GM21381 (cell line): ENCODE measurements at regions not wholly inside any gene's neighbourhood (a gene's known extent, or its start where the extent isn't known, plus 50 kb on each side); places are given as distances from the start of the nearest gene placed in this dataset.

Source experiments
- ATAC-seq: cut with Tn5 transposase; IDR thresholded peaks from one replicate; pipeline ENCODE4 v1.9.1; 2021; ENCODE audit warnings: mild to moderate bottlenecking, moderate library complexity; ENCODE audit not compliant: unreplicated experiment

DNA sequence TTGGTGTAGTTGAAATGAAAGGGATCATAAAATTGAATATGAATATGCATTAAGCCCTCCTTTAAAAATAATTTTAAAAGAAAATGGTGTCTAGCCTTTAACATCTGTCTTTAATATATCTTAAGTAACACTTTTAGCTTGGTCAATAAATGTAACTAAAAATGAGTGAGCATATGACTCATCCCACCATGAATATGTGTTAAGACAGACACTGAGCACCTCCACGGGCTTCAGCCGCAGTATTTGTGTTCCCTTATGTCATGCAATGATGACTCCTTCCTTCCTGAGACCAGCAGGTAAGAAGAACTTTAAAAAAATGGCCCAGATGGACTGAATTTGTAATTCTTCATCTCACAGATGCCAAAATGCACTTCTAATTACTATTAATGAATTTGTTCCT lies 563.2 kb downstream of the NR2F1-AS1 start:
- ATAC-seq: no peak

DNA sequence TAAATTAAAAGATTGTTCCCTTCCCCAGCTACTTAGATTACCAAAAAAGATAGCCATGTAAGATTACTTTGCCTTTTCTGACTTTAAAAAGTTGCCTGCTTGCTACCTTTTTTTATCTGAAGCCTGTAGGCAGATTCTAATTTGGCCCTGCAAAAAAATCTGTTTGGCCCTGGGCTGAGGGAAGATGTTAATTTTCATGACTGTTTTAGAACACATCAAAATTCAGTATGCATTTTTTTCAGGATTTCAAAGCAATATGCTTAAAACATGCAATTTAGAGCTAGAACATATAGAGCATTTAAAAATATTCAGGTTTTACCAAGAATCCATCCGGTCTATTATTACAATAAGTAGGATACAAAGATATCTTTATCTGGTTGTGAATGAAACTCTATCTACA lies 563.6 kb downstream of the NR2F1-AS1 start:
- ATAC-seq: no peak

DNA sequence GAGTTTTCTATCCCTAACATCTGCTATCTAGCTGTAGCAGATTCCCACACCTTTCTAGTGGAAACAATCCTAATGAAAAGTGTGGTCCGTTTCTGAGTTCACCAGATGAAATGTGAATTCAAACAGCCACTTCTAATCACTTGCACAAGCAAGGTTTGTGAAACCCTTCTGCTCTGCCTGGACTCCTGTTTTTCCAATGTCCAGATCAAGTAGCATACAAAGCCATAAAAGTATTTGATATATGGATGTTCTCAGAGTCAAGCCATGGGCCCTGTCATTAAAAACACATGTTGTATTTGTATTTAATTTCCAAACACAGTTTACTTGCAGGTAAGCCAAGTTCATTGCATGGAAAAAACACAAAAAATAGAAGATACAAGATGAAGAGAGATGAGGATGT lies 570.4 kb downstream of the NR2F1-AS1 start:
- ATAC-seq: no peak

DNA sequence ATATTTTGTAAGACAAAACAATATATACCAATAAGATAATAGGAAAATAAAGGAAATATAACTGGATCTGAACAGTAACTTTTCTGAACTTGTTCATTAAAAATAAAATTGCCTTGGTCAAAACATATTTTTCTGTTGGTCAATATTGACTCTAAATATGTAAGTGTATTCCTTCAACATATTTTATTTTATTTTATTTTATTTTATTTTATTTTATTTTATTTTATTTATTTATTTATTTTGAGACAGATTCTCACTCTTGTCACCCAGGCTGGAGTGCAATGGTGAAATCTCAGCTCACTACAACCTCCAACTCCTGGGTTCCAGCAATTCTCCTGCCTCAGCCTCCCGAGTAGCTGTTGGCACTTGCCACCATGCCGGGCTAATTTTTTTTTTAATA lies 571.0 kb downstream of the NR2F1-AS1 start:
- no peak for ATAC-seq

DNA sequence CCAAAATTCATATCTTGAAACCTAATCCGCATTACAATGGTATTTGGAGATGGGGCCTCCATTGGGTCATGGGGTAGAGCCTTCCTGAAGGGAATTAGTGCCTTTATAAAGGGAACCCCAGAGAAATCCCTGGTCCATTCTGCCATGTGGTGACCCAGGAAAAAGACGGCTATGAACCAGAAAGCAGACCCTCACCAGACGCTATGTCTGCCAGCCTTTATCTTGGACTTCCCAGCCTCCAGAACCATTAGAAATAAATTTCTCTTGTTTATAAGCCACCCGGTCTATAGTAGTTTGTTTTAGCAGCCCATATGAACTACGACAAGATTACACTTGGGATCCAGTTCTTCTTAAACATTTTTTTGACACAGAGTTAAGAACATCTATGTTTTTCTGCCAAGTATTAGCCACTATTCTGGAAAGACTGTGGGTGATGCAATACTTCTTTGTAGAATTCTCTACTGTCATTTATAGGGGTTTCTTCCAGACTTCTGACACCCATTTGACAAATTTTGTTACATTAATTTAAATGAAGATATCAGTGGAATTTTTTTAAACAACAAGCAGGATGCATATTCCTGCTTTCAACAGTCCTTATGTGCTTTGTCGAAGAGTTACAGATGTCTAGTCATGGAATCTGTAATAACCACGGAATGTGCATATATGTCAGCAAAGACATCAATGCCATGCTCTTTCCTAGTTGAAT lies 572.4 kb downstream of the NR2F1-AS1 start:
- no peak for ATAC-seq

DNA sequence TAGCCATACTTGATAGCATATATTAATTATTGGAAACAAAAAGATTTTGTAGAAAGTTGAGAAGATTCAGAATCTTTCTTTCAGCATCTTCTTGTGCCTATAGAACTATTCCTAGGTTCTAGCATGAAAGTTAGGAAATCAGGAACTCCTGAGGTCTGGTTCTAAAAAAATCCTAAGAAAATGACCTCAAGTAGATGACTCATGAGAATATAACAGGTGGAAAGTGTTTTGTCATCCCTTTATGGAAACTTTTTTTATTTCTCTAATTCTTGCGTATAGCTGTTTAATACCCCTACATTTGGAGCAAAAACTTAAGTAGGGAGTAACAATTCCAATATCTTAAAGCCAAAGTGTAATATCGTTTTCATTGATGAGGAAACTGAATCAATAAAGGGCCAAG lies 574.1 kb downstream of the NR2F1-AS1 start:
- no peak for ATAC-seq

DNA sequence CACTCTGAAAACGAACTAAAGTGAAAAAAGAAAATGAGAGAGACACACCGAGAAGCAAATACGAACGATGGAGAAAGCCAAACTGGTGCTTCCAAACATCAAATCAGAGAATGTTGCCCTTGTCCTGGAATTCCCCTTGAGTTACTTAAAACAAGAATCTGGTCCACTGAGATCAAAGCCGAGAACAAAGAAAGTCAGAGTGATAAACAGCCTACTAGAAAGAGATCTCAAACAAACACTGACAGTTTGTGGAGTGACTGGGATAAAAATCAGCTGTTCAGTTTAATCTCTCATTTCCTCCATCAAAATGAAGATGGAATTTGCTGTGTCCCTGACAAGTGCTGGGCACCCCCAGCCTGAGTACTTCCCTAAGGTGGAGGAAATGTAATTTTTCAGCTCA lies 582.6 kb downstream of the NR2F1-AS1 start:
- ATAC-seq: no peak

DNA sequence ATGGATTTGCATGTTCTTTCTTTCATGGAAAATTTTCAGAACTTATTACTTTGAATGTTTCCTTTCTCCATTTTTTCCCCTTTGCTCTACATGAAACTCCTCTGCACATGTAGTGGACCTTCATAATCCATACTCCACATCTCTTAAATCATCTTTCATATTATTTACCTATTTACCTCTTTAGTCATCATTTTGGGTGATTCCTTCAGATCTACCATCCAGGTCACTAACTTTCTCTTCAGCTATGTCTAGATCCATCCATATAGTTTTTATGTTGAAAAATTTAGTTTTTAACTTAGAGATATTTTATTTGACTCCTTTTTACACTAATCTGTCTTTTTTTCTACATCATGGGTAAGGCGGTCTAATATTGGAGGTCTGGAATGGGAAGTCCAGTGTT lies 586.6 kb downstream of the NR2F1-AS1 start:
- no peak for ATAC-seq

DNA sequence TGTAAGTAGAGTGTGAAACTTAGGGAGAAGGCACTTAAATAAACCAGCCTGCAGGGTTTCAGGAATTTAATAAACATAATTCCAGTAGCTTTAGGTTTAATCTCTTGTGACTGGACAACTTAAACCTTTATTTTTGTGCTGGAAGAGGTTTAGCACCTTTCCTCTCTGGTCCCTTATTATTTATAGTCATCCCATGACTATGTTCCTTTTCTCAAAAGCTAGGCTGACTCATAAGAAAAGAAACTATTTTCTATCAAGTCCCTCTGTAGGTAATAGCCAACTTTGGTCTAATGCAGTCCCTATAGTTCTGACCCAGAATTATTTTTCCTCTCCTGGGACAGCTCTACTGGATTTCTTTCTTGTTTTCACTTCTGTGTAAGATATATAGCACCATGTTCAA lies 588.9 kb downstream of the NR2F1-AS1 start:
- no peak for ATAC-seq

DNA sequence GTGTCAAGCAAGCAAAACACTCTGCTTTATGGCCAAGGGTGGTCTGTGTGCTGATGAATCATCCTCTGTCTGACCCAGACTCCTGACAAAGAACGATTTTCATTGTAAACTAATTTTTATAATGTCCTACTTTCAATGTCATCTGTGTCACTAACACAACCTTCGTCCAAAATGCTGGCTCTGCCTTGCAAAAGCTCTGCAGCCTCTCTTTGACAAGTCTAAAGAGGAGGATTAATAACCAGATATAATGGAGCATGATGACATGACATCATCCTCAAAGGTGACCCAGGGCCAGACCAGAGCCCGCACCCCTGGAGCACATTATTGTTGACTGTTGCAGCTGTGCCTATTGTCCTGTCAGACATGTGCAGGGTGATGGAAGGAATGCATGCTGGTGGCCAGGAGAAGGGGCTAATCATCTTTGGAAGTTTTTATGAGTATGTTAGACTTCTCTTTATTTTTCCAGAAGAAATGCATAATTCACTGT lies 589.4 kb downstream of the NR2F1-AS1 start:
- no peak for ATAC-seq

DNA sequence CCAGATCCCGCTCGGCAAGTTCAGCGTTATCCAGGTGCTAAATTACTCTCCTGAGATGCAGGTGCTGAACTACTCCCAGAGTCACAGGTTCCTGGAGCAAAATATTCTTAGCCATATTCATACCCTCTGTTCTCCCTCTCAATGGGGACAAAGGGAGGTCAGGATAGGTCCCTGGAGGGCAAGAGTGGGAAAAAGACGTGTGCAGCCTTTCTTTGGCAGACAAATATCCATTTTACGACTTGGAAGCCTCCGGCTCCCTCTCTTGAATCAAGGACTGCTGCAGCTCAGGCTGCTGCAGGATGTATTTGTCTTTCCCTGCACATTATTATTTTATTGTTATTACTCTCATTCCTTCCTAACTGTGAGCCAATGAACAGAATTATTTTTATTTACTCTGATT lies 590.2 kb downstream of the NR2F1-AS1 start:
- no peak for ATAC-seq

DNA sequence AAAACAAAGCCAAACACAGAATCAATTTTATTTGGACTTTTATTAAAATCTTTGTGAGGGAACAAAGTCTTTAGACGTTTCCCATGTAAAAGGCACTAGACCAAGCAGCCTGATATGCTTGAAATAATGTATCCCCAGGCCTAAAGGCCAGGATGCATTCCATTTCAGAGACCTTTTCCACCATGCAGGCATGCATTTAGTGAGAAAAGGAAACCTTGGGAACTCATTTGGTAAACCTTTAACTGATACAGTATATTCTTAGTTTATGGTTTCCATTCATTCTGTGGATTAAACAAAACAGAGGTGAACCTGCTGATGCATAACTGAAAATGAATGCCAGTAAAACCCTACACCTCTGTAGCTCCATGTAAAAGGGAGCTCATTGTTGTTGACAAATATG lies 600.0 kb downstream of the NR2F1-AS1 start:
- no peak for ATAC-seq

DNA sequence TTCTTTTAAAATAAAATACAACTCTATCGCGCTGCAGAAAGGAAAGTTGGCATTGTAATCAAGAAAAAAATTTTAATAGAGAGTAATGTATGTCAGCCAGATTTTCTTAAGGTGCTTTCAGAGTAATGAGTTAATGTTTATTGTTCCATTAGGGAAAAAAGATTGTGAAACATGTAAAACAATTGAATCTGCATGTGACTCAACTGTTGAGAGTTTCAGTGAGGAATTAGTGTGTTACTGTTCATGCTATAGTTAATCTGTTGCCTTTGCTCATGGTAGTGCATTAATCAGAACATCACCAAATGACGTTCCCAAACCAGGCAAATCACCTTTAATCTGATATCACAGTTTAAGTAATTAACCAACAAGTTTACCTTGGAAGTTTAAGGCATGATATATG lies 600.5 kb downstream of the NR2F1-AS1 start:
- no peak for ATAC-seq

DNA sequence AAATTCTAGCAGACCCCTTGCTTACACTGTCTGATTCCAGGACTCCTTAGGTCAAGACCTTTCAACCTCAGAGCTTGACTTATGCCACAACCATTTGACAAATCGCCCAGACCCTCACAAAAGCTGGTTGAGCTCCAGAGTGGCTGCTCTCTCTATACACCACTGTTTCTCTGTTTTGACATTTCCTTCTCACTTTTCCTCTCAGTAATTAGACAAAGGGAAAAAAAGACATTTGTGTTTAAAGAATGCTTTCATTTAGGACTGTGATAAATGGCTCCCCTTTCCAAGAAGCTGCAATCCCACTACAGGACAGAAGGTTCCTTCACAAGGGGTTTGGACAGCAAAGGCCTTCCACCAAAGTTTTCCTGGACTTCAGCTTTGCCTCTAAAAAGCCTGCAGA lies 601.3 kb downstream of the NR2F1-AS1 start:
- ATAC-seq: no peak

DNA sequence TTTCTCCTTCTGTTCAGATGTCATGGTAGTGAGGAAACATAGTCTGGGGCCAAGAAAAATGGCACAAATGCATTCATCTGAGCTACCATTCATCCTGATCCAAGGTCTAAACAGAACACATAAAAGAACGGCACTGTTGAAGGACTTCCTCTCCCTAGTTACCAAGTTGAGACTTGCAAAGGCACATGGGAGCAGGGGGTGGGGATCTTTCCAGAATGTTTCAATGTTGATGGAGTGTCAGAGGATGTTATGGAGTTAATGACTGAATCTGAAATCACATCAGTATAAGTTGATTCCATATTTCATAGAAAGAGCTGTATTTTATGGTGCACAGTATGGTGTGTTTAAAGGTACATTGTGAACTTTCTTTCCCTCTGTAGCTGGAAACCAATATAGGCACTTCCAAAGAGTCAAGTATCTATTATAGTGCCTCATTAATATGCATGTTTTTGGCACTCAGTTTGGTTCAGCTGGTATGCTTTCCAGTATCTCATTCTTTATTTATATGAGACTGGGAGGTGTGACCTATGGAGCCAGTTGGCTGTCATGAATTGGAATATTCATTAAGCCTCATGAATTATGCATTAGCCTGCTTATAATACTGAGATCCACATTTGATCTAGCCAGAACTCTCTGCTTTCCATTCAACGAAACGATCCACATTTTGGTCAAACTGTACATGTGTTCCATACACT lies 603.0 kb downstream of the NR2F1-AS1 start:
- no peak for ATAC-seq

DNA sequence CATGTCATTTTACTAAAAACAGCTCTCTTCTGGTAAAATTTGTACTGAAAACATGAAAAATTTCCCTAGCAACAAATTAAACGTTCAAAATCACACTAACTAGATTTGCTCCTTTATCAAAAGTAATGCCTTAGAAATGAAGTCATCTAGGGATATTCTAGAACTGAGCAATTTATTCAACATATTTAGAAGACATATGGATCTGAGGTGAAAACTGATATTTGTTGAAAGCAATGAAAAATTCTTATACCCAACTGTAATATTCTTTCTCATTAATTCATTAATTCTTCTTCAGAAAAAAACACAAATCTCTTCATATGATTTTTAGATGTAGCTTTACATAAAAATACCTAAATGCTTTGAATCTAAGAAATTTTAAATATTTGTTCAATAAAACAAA lies 604.9 kb downstream of the NR2F1-AS1 start:
- ATAC-seq: no peak

DNA sequence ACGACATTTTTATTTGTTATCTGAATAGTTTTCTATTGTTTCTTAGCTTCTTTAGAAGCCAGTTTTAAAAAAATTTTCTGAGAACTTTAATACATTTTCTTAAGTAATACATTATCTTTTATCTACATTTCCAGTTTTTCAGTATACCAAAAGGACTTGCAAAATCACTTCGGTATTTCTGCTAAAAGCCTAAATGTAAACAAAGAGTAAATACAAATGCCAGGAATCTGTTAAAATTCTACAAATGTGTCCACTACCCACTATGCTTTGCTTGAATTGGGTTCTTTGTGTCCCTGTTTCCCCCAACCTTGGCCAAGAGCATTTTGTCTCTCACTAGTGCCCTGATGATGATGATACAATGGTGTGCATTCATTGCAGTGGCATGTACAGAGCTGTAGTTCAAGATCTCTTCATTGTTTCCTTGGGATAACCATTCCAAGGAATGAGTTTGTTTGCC lies 611.2 kb downstream of the NR2F1-AS1 start:
- ATAC-seq: no peak

DNA sequence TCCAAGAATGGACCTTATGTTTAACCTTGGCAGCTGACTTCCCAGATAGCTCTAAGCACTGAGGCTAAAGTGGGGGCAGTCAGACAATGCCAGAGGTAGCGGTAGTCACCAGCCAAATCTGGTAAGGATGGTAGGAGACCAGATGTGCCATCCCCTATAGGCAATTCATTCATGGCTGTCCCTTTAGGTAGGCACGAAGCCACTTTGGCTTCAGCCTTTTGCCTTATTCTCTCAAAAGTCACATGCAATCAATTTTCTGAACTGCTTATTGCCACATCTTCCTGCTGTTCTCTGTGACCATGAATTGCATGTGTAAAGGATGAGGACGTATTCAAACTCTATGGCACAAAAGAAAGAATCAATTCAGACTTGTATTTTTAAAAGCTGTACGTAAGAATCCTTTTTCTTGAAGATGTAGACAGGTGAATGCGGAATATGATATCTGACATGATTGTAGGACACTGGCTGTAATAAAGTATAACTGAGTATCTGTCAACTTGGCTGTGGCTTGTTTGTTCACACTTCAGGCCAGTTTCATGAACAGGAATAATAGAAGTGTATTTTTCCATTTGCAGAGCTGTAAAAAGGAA lies 611.7 kb downstream of the NR2F1-AS1 start:
- ATAC-seq: no peak

DNA sequence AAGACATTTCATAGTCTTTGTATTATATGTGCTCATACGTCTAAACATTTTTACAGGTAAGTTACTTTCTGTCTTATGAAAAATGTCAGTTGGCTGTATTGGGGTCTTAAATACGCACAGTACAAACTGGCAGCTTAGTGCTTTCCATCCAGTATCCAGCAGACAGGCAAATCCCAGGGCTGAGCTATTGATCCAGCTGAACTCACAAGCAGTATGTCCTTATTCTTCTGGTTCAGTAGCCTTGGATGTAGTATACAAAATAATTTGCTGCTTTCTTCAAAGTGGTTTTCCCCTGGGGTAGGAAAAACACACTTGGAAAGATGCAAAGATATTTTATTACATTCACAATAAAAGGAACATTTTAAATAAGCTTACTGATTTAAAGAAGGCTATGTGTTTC lies 617.2 kb downstream of the NR2F1-AS1 start:
- ATAC-seq: no peak

DNA sequence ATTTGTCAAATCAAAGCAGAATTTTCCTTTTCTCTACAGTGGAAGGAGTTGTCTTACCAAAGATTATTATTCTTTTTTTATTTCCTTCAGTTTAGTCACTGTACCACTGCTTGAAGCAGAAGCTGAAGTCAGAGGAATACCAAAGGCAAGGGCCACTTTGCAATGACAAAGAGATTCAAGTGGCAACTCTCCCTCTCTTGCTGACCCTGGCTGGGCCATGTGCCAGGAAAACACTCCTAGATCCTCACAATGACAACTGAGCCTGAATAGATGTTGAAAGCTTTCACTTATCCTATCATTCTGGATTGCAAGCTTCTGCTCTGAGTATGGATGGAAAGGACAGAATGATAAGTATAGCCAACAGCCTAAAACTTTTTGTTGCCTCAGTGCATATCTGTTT lies 618.3 kb downstream of the NR2F1-AS1 start:
- ATAC-seq: no peak

DNA sequence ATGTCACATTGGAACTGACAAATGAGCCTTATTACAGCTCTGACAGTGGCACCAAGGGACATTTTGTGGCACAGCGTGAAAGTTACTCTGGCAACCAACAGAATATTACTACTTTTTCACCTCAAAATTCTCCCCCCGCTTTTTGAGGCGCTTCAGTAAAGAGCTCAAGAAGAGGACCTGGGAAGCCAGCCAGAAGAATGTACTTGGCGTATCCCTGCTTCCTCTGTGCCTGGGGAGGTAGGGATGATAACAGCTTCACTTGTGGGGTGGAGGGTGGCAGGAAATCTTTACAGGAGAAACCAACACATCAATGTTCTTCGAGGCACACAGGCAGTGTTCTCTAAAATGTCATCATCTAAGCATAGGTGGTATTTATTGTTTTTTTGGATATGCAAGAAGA lies 624.1 kb downstream of the NR2F1-AS1 start:
- ATAC-seq: no peak

DNA sequence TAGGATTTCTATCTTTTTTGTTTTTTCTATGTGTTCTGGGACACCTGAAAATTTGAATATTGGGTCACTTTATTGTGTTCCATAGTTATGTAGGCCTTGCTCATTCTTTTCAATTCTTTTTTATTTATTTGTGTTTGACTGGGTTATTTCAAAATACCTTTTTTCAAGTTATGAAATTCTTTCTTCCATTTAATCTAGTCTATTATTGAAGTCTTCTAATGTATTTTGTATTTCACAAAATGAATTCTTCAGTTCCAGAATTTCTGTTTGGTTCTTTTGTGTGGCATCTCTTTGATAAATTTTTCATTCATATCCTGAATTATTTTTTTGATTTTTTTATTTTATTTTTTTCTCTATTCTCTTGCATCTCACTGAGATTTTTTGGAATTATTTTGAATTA lies 628.8 kb downstream of the NR2F1-AS1 start:
- ATAC-seq: no peak
